IPS DF 6.9 (cell line): ENCODE measurements at regions not wholly inside any gene's neighbourhood (a gene's known extent, or its start where the extent isn't known, plus 50 kb on each side); places are given as distances from the start of the nearest gene placed in this dataset.

ENCODE experiments used
- DNase-seq: peaks from one replicate; pipeline ENCODE4 v3.0.0-alpha.2; 2013; ENCODE audit warnings: low read depth, low spot score
- H3K27ac ChIP-seq: one replicate; pipeline ENCODE4 v1.5.1; 2013; ENCODE audit warnings: low read length, control low read depth
- H3K27me3 ChIP-seq: 2 replicates; pipeline ENCODE4 v1.6.1; 2013; ENCODE audit warnings: mild to moderate bottlenecking, low read length; ENCODE audit not compliant: control insufficient read depth, insufficient read depth
- H3K36me3 ChIP-seq: 2 replicates; pipeline ENCODE4 v1.6.1; 2013; ENCODE audit warnings: low read length; ENCODE audit not compliant: control insufficient read depth, insufficient read depth
- H3K4me1 ChIP-seq: 2 replicates; pipeline ENCODE4 v1.6.1; 2013; ENCODE audit warnings: low read length; ENCODE audit not compliant: control insufficient read depth, insufficient read depth
- H3K4me3 ChIP-seq: 2 replicates; pipeline ENCODE4 v1.5.1; 2013; ENCODE audit warnings: mild to moderate bottlenecking, low read length
- H3K9me3 ChIP-seq: 2 replicates; pipeline ENCODE4 v1.6.1; 2013; ENCODE audit warnings: low read length, inconsistent platforms; ENCODE audit not compliant: control insufficient read depth, insufficient read depth
- WGBS: extraction: QIAGEN DNeasy Blood & Tissue Kit; methylation state at CpG from one replicate; pipeline ENCODE4 v1.1.7; 2013; ENCODE audit warnings: mixed read lengths, missing lambda C conversion rate; ENCODE audit not compliant: insufficient read length, insufficient coverage; 5-methylcytosine and 5-hydroxymethylcytosine counted together

DNA sequence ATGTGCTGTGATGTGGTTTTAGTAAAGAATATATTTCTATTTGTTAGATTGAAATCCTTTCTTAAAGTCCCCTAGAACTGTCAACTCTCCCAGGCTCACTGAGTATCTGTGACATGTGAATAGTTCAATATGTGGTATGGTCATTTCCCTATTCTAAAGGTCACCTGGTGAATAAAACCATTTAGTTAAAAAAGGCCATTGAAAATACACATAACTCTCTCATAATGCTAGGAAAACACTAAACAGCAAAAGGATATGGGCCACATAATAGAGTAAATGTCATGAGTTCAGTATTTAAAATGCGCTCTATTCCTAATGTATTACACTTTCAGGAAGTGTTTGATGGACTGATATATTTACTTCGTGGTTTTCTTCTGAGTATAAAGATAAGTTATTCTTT is 420.9 kb upstream of the JAG1 start:
- Histone ChIP-seq H3K9me3 (no peaks in the 10 kb centered on the region), H3K27me3 (no peaks in the 10 kb centered on the region), H3K36me3 (no peaks in the 10 kb centered on the region), H3K4me1 (no peaks in the 10 kb centered on the region), H3K27ac (no peak overlapping the region), H3K4me3 (no peak overlapping the region)
- DNase-seq = no peak
- WGBS = no CpG with 5 or more reads among the region's 2 CpGs

DNA sequence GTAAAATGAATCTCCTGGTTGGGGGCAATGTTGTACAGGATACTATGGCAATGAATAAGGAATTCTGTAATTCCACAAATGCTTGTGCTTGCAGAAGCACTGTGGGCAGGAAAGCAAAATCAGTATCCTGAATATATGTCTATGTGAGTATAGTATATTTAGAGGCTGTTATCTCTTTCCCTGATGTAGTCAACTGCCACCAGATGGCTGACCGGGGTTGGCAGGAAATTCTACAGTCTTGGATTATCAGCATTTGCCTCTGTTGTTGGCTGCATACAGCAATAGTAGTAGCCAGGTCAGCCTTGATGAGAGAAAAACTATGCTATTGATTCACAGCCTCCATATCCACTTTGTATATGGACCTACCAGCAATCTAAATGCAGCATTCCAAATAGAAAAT is 425.1 kb upstream of the JAG1 start:
- Histone ChIP-seq H3K36me3 (no peaks in the 10 kb centered on the region), H3K4me1 (no peaks in the 10 kb centered on the region), H3K27me3 (no peaks in the 10 kb centered on the region), H3K27ac (no peak overlapping the region), H3K4me3 (no peak overlapping the region), H3K9me3 (no peaks in the 10 kb centered on the region)
- WGBS = no CpG with 5 or more reads among the region's 1 CpG
- peak; percentile 7 for DNase-seq

DNA sequence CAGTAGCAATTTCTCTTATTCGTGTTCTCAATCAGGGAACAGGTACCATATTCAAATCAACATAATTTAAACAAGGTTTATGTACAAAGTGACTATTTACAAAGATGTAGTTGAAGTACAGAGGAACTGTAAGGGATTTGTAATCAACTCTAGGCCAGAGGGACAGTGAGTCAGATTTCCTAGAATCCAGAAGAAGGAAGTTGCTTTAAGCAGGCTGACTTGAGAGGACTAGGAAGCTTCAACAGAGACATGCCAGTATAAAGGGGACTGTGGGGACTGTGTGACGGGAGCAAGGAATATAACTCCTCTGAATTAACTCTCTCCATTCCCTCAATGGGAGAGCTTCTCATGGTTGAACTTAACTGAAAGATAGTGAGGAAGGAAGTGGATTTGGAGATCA is 427.4 kb upstream of the JAG1 start:
- no CpG with 5 or more reads among the region's 2 CpGs for WGBS
- H3K4me1 ChIP-seq = no peaks in the 10 kb centered on the region
- no peaks in the 10 kb centered on the region for H3K27me3 ChIP-seq
- H3K36me3 ChIP-seq = no peaks in the 10 kb centered on the region
- DNase-seq = no peak
- no peak overlapping the region for H3K4me3 ChIP-seq
- no peaks in the 10 kb centered on the region for H3K9me3 ChIP-seq
- H3K27ac ChIP-seq = no peak overlapping the region

DNA sequence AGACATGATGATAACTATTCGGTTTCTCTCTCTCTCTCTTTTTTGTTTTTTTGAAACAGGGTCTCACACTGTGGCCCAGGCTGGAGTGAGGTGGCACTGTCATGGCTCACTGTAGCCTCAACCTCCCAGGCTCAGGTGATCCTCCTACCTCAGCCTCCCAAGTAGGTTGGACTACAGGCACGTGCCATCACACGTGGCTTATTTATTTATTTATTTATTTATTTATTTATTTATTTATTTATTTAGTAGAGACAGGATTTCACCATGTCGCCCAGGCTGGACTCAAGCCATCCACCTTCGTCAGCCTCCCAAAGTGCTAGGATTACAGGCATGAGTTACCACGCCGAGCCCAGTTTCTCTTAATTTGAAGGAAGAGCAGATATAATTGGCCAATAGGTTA is 427.9 kb upstream of the JAG1 start:
- no peaks in the 10 kb centered on the region for H3K27me3 ChIP-seq
- no peaks in the 10 kb centered on the region for H3K36me3 ChIP-seq
- no peaks in the 10 kb centered on the region for H3K9me3 ChIP-seq
- no peak overlapping the region for H3K4me3 ChIP-seq
- WGBS = no CpG with 5 or more reads among the region's 7 CpGs
- no peak for DNase-seq
- H3K27ac ChIP-seq = no peak overlapping the region
- H3K4me1 ChIP-seq = no peaks in the 10 kb centered on the region

DNA sequence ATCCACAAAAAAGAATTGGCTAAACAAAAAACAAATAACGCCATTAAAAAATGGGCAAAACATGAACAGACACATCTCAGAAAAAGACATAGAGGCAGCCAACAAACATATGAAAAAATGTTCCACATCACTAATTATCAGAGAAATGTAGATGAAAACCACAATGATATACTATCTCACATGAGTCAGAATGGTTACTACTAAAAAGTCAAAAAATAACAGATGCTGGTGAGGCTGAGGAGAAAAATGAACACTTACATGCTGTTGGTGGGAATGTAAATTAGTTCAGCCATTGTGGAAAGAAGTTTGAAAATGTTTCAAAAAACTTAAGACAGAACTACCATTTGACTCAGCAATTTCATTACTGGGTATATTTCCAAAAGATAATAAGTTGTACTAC is 430.1 kb upstream of the JAG1 start:
- Histone ChIP-seq H3K27me3 (no peaks in the 10 kb centered on the region), H3K27ac (no peak overlapping the region), H3K4me1 (no peaks in the 10 kb centered on the region), H3K36me3 (no peaks in the 10 kb centered on the region), H3K4me3 (no peak overlapping the region), H3K9me3 (no peaks in the 10 kb centered on the region)
- no CpG with 5 or more reads among the region's 1 CpG for WGBS
- no peak for DNase-seq

DNA sequence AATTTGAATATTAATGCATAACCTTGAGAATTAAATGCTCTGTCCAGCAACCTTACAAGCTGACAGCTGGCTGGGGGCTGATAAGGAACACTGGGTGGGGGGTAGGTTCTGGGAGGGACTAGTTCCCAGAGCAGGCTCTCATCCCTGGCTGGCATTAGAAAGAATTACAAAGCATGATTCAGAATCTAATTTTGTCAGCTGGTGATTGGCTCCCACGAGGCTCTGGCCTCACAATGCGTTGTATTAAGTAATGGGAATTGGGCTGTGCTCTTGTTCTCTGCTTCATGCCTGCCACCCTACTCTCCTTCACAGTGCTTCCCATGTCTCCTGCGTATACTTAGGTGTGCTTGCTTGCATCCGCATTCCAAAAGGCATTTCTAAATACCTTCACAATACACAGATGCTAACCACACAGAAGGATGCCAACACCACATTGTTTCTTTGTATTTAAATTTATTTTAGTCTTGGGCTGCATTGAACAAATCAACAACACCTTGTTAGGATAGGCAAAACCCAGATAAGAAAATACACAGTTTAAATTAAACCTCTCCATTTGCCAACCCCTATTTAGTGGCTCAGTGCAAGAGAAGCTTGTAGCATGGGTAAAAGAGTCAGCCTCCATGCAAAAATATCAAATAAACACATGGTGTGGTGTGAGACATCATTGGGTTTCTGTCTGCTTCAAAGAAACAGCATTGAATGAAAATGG is 434.5 kb upstream of the JAG1 start:
- WGBS = no CpG with 5 or more reads among the region's 4 CpGs
- no peaks in the 10 kb centered on the region for H3K36me3 ChIP-seq
- no peak for DNase-seq
- no peak overlapping the region for H3K27ac ChIP-seq
- H3K4me1 ChIP-seq = no peaks in the 10 kb centered on the region
- no peaks in the 10 kb centered on the region for H3K27me3 ChIP-seq
- H3K4me3 ChIP-seq = no peak overlapping the region
- H3K9me3 ChIP-seq = no peaks in the 10 kb centered on the region

DNA sequence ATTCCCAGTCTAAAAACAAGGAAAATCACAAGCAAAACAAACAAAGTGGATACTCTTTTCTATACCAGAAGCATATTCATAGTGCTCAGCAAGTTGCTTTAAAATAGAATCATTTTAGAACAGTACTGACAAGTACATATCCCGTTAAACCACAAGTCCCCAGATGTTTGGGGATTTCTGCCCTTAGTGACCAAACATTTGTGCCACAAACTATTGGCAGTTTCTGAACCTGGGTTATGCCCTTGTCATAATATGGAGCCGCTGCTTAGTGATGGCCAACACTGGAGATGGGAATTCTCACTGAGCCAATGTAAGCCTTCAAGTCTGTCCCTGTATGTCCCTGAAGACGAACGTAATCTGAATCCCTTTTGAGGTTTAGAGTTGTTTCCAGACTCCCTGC is 436.7 kb upstream of the JAG1 start:
- Histone ChIP-seq H3K4me3 (no peak overlapping the region), H3K4me1 (no peaks in the 10 kb centered on the region), H3K9me3 (no peaks in the 10 kb centered on the region), H3K27ac (no peak overlapping the region), H3K27me3 (no peaks in the 10 kb centered on the region), H3K36me3 (no peaks in the 10 kb centered on the region)
- WGBS = no CpG with 5 or more reads among the region's 4 CpGs
- no peak for DNase-seq

DNA sequence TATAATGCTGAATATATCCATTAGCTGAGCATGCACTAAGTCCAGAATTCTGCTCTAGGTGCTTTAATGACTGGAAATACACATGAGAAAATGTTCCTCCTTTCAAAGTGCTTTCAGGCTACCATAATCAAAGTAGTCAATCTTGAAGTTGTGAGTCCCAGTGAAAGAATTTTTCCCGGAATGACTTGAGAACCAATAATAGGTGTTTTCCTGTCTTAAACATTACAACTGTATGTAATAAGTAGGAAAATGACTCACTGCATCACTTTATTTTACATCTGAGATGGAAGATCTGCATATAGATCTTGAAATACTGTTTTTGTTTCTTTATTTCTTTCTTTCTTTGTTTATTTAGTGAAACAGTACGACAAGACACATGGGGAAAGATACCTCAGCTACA is 437.4 kb upstream of the JAG1 start:
- no peaks in the 10 kb centered on the region for H3K4me1 ChIP-seq
- H3K9me3 ChIP-seq = no peaks in the 10 kb centered on the region
- WGBS = no CpG with 5 or more reads among the region's 2 CpGs
- H3K27ac ChIP-seq = no peak overlapping the region
- H3K36me3 ChIP-seq = no peaks in the 10 kb centered on the region
- no peaks in the 10 kb centered on the region for H3K27me3 ChIP-seq
- DNase-seq = no peak
- no peak overlapping the region for H3K4me3 ChIP-seq

DNA sequence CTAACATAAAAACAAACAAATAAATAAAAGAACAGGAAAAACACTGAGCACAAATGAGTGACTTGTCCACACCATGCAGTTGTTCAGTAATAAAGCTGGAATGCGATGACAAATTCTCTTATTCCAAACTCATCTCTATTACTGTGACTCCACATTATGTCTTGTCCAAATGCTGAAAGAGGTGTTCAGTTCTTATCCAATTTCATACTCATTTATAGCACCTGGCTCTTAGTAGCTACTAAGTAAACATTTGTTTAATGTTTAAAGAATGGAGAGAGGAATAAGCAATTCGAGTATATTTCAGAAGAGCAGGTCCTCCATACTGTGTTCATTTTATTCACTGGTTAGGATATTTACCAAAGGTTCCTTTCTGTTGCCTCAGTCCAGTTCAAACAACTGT is 439.0 kb upstream of the JAG1 start:
- no peaks in the 10 kb centered on the region for H3K36me3 ChIP-seq
- no peak for DNase-seq
- no peaks in the 10 kb centered on the region for H3K4me1 ChIP-seq
- H3K27me3 ChIP-seq = no peaks in the 10 kb centered on the region
- H3K9me3 ChIP-seq = no peaks in the 10 kb centered on the region
- no peak overlapping the region for H3K4me3 ChIP-seq
- no peak overlapping the region for H3K27ac ChIP-seq
- WGBS = no CpG with 5 or more reads among the region's 2 CpGs

DNA sequence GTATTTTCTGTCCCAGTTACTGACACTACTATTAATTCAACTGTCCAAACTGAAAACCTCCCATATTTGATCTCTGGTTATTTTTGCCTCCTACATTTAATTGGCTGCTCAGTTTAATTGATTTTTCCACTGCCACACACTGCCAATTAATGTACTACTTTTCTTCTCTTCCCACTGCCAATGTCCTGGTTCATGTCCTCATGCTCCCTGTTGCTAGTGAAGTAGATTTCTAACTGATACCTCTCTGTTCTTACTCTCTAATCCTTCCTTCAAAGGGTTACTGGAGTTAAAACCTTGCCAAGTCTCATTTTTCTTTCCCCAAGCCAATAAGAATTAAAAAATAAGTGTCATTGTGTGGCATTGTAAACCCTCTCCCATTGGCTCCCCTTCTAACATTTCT is 440.6 kb upstream of the JAG1 start:
- no peaks in the 10 kb centered on the region for H3K9me3 ChIP-seq
- H3K4me3 ChIP-seq = no peak overlapping the region
- H3K27me3 ChIP-seq = no peaks in the 10 kb centered on the region
- H3K4me1 ChIP-seq = no peaks in the 10 kb centered on the region
- H3K36me3 ChIP-seq = no peaks in the 10 kb centered on the region
- H3K27ac ChIP-seq = no peak overlapping the region
- no peak for DNase-seq

DNA sequence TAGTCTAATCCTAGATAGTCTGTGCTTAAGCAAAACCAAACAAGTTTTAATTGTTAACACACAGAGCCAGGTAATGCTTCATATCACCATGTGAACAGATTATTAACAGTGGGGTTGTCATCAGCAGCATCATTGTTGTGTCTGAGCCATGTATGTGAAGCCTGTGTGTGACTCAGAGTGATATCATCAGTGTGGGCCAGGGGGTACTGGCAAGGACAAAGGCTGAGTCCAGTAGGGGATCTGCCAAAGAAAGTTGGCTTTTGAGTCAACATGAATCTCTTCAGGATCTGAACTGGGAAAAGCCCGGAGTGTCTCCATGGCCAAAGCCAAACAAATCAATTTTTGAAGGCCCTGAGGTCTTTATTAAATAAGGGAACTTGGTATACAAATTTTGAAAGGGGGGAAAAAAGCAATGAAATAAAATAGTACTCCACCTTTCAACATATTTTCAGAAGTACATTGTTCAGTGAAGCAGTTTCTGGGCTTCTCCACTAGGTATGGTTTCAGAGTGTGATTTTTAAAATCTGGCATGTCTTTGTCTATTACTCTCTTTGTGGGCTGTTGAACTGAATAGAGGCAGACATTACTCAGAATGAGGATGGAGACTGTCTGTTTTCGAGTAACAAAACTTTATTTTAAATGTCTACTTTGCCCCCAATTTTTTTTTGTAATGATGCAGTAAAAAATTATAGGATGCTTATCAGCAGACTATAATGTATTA is 444.2 kb upstream of the JAG1 start:
- Histone ChIP-seq H3K27ac (no peak overlapping the region), H3K27me3 (no peaks in the 10 kb centered on the region), H3K9me3 (no peaks in the 10 kb centered on the region), H3K4me1 (no peaks in the 10 kb centered on the region), H3K4me3 (no peak overlapping the region), H3K36me3 (no peaks in the 10 kb centered on the region)
- no CpG with 5 or more reads among the region's 2 CpGs for WGBS
- DNase-seq = no peak
